ENCODE measurements at regions not wholly inside any gene's neighbourhood (a gene's known extent, or its start where the extent isn't known, plus 50 kb on each side); places are given as distances from the start of the nearest gene placed in this dataset.

DNA sequence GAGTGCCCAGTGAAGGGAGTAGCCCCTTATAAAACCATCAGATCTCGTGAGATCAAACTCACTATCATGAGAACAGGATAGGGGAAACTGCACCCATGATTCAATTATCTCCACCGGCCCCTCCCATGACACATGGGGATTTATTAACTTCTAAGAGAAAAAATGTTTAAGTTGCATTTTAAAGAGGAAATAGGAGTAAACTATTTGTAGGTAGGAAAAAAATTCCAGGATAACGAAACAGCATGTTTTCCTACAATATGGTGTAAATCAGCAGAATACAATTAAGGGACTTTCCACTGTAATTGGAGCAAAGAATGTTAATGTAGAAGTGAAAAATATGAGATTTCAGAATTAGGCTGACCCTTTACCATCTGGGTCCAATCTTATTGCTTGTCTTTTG, 63.9 kb downstream of the FBXO5 start (continued):
- TF ChIP-seq, protein P1, sequence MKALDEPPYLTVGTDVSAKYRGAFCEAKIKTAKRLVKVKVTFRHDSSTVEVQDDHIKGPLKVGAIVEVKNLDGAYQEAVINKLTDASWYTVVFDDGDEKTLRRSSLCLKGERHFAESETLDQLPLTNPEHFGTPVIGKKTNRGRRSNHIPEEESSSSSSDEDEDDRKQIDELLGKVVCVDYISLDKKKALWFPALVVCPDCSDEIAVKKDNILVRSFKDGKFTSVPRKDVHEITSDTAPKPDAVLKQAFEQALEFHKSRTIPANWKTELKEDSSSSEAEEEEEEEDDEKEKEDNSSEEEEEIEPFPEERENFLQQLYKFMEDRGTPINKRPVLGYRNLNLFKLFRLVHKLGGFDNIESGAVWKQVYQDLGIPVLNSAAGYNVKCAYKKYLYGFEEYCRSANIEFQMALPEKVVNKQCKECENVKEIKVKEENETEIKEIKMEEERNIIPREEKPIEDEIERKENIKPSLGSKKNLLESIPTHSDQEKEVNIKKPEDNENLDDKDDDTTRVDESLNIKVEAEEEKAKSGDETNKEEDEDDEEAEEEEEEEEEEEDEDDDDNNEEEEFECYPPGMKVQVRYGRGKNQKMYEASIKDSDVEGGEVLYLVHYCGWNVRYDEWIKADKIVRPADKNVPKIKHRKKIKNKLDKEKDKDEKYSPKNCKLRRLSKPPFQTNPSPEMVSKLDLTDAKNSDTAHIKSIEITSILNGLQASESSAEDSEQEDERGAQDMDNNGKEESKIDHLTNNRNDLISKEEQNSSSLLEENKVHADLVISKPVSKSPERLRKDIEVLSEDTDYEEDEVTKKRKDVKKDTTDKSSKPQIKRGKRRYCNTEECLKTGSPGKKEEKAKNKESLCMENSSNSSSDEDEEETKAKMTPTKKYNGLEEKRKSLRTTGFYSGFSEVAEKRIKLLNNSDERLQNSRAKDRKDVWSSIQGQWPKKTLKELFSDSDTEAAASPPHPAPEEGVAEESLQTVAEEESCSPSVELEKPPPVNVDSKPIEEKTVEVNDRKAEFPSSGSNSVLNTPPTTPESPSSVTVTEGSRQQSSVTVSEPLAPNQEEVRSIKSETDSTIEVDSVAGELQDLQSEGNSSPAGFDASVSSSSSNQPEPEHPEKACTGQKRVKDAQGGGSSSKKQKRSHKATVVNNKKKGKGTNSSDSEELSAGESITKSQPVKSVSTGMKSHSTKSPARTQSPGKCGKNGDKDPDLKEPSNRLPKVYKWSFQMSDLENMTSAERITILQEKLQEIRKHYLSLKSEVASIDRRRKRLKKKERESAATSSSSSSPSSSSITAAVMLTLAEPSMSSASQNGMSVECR (CRISPR knock-in tag; IDR thresholded peaks at IDR 0.05; ENCODE audit: borderline replicate concordance): no peak
- TF ChIP-seq CREM (CRISPR knock-in tag; IDR thresholded peaks at IDR 0.05) (no peak), ETV6 (CRISPR knock-in tag; IDR thresholded peaks at IDR 0.05) (no peak), CBFB (CRISPR knock-in tag; IDR thresholded peaks at IDR 0.05; ENCODE audit: low read depth) (no peak), GRHL2 (CRISPR knock-in tag; IDR thresholded peaks at IDR 0.05; ENCODE audit: insufficient replicate concordance, severe bottlenecking) (no peak), SMAD4 (CRISPR knock-in tag; IDR thresholded peaks at IDR 0.05) (no peak), NR2C2 (CRISPR knock-in tag; IDR thresholded peaks at IDR 0.05) (no peak), HMGA2 (CRISPR knock-in tag; IDR thresholded peaks at IDR 0.05) (no peak), GTF2I (CRISPR knock-in tag; conservative IDR thresholded peaks at IDR 0.05) (no peak), ZNF416 (CRISPR knock-in tag; IDR thresholded peaks at IDR 0.05) (no peak)
- TF ChIP-seq, protein P2, sequence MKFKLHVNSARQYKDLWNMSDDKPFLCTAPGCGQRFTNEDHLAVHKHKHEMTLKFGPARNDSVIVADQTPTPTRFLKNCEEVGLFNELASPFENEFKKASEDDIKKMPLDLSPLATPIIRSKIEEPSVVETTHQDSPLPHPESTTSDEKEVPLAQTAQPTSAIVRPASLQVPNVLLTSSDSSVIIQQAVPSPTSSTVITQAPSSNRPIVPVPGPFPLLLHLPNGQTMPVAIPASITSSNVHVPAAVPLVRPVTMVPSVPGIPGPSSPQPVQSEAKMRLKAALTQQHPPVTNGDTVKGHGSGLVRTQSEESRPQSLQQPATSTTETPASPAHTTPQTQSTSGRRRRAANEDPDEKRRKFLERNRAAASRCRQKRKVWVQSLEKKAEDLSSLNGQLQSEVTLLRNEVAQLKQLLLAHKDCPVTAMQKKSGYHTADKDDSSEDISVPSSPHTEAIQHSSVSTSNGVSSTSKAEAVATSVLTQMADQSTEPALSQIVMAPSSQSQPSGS (CRISPR knock-in tag; IDR thresholded peaks at IDR 0.05; ENCODE audit: borderline replicate concordance, low read depth): no peak
- TF ChIP-seq, protein P3, sequence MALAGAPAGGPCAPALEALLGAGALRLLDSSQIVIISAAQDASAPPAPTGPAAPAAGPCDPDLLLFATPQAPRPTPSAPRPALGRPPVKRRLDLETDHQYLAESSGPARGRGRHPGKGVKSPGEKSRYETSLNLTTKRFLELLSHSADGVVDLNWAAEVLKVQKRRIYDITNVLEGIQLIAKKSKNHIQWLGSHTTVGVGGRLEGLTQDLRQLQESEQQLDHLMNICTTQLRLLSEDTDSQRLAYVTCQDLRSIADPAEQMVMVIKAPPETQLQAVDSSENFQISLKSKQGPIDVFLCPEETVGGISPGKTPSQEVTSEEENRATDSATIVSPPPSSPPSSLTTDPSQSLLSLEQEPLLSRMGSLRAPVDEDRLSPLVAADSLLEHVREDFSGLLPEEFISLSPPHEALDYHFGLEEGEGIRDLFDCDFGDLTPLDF (CRISPR knock-in tag; IDR thresholded peaks at IDR 0.05): no peak
- TF ChIP-seq, protein P4, sequence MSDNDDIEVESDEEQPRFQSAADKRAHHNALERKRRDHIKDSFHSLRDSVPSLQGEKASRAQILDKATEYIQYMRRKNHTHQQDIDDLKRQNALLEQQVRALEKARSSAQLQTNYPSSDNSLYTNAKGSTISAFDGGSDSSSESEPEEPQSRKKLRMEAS (CRISPR knock-in tag; IDR thresholded peaks at IDR 0.05): no peak

DNA sequence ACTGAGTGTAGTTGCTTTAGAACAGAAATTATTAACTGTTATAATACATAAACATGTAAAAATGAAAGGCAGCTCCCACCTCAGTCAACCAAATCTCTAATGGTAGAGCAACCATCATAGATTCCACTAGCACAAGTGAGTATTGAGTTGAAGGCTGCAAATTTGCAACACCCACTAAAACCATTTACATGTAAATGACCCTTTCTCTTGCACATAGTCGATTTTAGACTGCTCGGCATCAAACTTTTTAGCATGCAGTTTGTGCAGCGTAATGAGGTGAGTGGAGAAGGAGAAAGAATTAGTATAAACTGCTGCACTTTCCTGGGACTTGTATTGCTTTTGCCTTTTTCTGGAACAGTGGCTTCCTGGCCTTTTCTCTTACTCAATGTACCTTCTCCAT, 62.8 kb downstream of the FBXO5 start:
- H3K27me3 Mint-ChIP-seq (ENCODE audit: low read depth): no peaks in the 10 kb centered on the region
- no peak overlapping the region for H3K4me3 Mint-ChIP-seq
- ATAC-seq (no peak), DNase-seq (ENCODE audit: low spot score) (no peak)
- ChIA-PET CTCF (no interaction called here), POLR2A (no interaction called here)
- H3K27ac Mint-ChIP-seq: 0 out of 2 replicates have a peak overlapping the region, but pooled peaks have one; percentile 47
- H3K4me1 Mint-ChIP-seq: peaks cover 21% of the 10 kb centered on the region
- H3K9me3 Mint-ChIP-seq: peaks cover 19% of the 10 kb centered on the region
- peaks cover 9% of the 10 kb centered on the region; the same call in 1 of the 2 replicates for H3K36me3 Mint-ChIP-seq
- TF ChIP-seq, protein P3 (CRISPR knock-in tag; IDR thresholded peaks at IDR 0.05): no peak
- TF ChIP-seq CREM (CRISPR knock-in tag; IDR thresholded peaks at IDR 0.05): no peak
- TF ChIP-seq, protein P1 (CRISPR knock-in tag; IDR thresholded peaks at IDR 0.05; ENCODE audit: borderline replicate concordance): no peak
- TF ChIP-seq, protein P5, sequence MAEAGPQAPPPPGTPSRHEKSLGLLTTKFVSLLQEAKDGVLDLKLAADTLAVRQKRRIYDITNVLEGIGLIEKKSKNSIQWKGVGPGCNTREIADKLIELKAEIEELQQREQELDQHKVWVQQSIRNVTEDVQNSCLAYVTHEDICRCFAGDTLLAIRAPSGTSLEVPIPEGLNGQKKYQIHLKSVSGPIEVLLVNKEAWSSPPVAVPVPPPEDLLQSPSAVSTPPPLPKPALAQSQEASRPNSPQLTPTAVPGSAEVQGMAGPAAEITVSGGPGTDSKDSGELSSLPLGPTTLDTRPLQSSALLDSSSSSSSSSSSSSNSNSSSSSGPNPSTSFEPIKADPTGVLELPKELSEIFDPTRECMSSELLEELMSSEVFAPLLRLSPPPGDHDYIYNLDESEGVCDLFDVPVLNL (CRISPR knock-in tag; IDR thresholded peaks at IDR 0.05; ENCODE audit: borderline replicate concordance, low read depth): no peak
- TF ChIP-seq, protein P6, sequence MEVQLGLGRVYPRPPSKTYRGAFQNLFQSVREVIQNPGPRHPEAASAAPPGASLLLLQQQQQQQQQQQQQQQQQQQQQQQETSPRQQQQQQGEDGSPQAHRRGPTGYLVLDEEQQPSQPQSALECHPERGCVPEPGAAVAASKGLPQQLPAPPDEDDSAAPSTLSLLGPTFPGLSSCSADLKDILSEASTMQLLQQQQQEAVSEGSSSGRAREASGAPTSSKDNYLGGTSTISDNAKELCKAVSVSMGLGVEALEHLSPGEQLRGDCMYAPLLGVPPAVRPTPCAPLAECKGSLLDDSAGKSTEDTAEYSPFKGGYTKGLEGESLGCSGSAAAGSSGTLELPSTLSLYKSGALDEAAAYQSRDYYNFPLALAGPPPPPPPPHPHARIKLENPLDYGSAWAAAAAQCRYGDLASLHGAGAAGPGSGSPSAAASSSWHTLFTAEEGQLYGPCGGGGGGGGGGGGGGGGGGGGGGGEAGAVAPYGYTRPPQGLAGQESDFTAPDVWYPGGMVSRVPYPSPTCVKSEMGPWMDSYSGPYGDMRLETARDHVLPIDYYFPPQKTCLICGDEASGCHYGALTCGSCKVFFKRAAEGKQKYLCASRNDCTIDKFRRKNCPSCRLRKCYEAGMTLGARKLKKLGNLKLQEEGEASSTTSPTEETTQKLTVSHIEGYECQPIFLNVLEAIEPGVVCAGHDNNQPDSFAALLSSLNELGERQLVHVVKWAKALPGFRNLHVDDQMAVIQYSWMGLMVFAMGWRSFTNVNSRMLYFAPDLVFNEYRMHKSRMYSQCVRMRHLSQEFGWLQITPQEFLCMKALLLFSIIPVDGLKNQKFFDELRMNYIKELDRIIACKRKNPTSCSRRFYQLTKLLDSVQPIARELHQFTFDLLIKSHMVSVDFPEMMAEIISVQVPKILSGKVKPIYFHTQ (CRISPR knock-in tag; IDR thresholded peaks at IDR 0.05): no peak
- TF ChIP-seq, protein P7, sequence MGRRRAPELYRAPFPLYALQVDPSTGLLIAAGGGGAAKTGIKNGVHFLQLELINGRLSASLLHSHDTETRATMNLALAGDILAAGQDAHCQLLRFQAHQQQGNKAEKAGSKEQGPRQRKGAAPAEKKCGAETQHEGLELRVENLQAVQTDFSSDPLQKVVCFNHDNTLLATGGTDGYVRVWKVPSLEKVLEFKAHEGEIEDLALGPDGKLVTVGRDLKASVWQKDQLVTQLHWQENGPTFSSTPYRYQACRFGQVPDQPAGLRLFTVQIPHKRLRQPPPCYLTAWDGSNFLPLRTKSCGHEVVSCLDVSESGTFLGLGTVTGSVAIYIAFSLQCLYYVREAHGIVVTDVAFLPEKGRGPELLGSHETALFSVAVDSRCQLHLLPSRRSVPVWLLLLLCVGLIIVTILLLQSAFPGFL (CRISPR knock-in tag; IDR thresholded peaks at IDR 0.05; ENCODE audit: borderline replicate concordance): no peak
- TF ChIP-seq ZNF219 (CRISPR knock-in tag; IDR thresholded peaks at IDR 0.05; ENCODE audit: borderline replicate concordance): no peak
